Adipose tissue (tissue), 3 donors: ENCODE measurements at regions not wholly inside any gene's neighbourhood (a gene's known extent, or its start where the extent isn't known, plus 50 kb on each side); places are given as distances from the start of the nearest gene placed in this dataset.

Source experiments
- H3K27ac ChIP-seq: one replicate; pipeline ENCODE4 v1.5.1; 2013; ENCODE audit warnings: low read depth, low read length
- WGBS, 3 donors: extraction: QIAGEN DNeasy Blood & Tissue Kit; methylation state at CpG; one replicate each; pipeline ENCODE4 v1.1.7; 2013; 5-methylcytosine and 5-hydroxymethylcytosine counted together
- donor health status: healthy with polysubstance abuse.
- donor health status: Bipolar disorder and iron deficiency.
- donor health status: healthy.

- 88 to 93% (median 93%) methylated on average over 3 of the region's 3 CpGs for WGBS, 3 donors
- H3K27ac ChIP-seq, result no peak overlapping the region
Observed at GRCh38 chr2:67256892-67257291, 140.2 kb upstream of the ETAA1 start.

- H3K27ac ChIP-seq, result no peak overlapping the region
- 67 to 91% (median 91%) methylated on average over 4 of the region's 4 CpGs for WGBS, 3 donors
Observed at GRCh38 chr2:67258122-67258521, 139.0 kb upstream of the ETAA1 start.

- WGBS, 3 donors, result 88 to 98% (median 89%) methylated on average over 1 of the region's 1 CpG
- H3K27ac ChIP-seq, result no peak overlapping the region
Observed at GRCh38 chr2:67258831-67259230, 138.3 kb upstream of the ETAA1 start.

- 53 to 61% (median 55%) methylated on average over 5 of the region's 5 CpGs for WGBS, 3 donors
- no peak overlapping the region for H3K27ac ChIP-seq
Observed at GRCh38 chr2:67259556-67260342, 137.4 kb upstream of the ETAA1 start.

GRCh38 chr2:67260343-67261277, 136.5 kb upstream of the ETAA1 start:
- WGBS, 3 donors, result 46 to 69% (median 55%) methylated on average over 16 of the region's 16 CpGs
- H3K27ac ChIP-seq, result no peak overlapping the region

- H3K27ac ChIP-seq, result no peak overlapping the region
- 88 to 91% (median 90%) methylated on average over 5 of the region's 5 CpGs for whole genome bisulfite sequencing, 3 donors
Observed at GRCh38 chr2:67267241-67267640, 129.9 kb upstream of the ETAA1 start.

- no peak overlapping the region for H3K27ac ChIP-seq
- WGBS, 3 donors, result 94 to 98% (median 98%) methylated on average over 2 of the region's 2 CpGs
Observed at GRCh38 chr2:67268797-67269196, 128.3 kb upstream of the ETAA1 start.

GRCh38 chr2:67272195-67272594, 124.9 kb upstream of the ETAA1 start:
- H3K27ac ChIP-seq, result no peak overlapping the region
- 80 to 85% (median 83%) methylated on average over 4 of the region's 4 CpGs for WGBS, 3 donors

GRCh38 chr2:67277450-67277849, 119.7 kb upstream of the ETAA1 start:
- WGBS, 3 donors, result 70 to 82% (median 80%) methylated on average over 7 of the region's 7 CpGs
- no peak overlapping the region for H3K27ac ChIP-seq

- 69 to 91% (median 77%) methylated on average over 2 of the region's 2 CpGs for WGBS, 3 donors
- no peak overlapping the region for H3K27ac ChIP-seq
Observed at GRCh38 chr2:67281101-67281500, 116.0 kb upstream of the ETAA1 start.

- H3K27ac ChIP-seq, result no peak overlapping the region
Observed at GRCh38 chr2:67283641-67284040, 113.5 kb upstream of the ETAA1 start.

GRCh38 chr2:67286981-67287759, 110.0 kb upstream of the ETAA1 start:
- WGBS, 3 donors, result 45 to 76% (median 55%) methylated on average over 2 of the region's 2 CpGs
- no peak overlapping the region for H3K27ac ChIP-seq

- H3K27ac ChIP-seq, result no peak overlapping the region
- 77 to 82% (median 80%) methylated on average over 2 of the region's 2 CpGs for WGBS, 3 donors
Observed at GRCh38 chr2:67289271-67289670, 107.9 kb upstream of the ETAA1 start.

- H3K27ac ChIP-seq, result no peak overlapping the region
- 81 to 86% (median 83%) methylated on average over 1 of the region's 1 CpG for WGBS, 3 donors
Observed at GRCh38 chr2:67289921-67290371, 107.2 kb upstream of the ETAA1 start.

- 76 to 88% (median 77%) methylated on average over 6 of the region's 6 CpGs for WGBS, 3 donors
- H3K27ac ChIP-seq, result no peak overlapping the region
Observed at GRCh38 chr2:67290451-67291290, 106.5 kb upstream of the ETAA1 start.

- WGBS, 3 donors, result 41 to 61% (median 59%) methylated on average over 1 of the region's 1 CpG
- H3K27ac ChIP-seq, result no peak overlapping the region
Observed at GRCh38 chr2:67294218-67294617, 102.9 kb upstream of the ETAA1 start.

GRCh38 chr2:67295406-67295805, 101.7 kb upstream of the ETAA1 start:
- 66 to 73% (median 67%) methylated on average over 2 of the region's 2 CpGs for WGBS, 3 donors
- H3K27ac ChIP-seq, result no peak overlapping the region

GRCh38 chr2:67295851-67296250, 101.3 kb upstream of the ETAA1 start:
- no peak overlapping the region for H3K27ac ChIP-seq
- 69 to 76% (median 74%) methylated on average over 4 of the region's 4 CpGs for WGBS, 3 donors
